ENCODE measurements at regions not wholly inside any gene's neighbourhood (a gene's known extent, or its start where the extent isn't known, plus 50 kb on each side); places are given as distances from the start of the nearest gene placed in this dataset.
A peak's percentile ranks its signal among the peaks of the same experiment; 100 is the strongest.

DNA sequence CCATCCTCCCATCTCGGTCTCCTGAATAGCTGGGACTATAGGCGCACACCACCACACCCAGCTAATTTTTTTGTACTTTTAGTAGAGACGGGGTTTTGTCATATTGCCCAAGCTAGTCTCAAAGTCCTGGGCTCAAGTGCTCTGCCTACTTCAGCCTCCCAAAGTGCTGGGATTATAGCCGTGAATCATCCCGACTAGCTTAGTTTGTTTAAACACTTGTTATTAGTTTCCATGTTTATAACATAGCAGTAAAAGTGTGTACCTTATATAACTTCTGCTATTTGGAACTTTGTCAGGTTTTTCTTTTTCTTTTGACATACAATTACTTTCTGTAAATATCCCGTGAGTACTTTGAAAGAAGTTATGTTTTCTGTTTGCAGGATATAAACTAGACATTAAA, 60.6 kb upstream of the C1orf21 start:
- DNase-seq = no peak

DNA sequence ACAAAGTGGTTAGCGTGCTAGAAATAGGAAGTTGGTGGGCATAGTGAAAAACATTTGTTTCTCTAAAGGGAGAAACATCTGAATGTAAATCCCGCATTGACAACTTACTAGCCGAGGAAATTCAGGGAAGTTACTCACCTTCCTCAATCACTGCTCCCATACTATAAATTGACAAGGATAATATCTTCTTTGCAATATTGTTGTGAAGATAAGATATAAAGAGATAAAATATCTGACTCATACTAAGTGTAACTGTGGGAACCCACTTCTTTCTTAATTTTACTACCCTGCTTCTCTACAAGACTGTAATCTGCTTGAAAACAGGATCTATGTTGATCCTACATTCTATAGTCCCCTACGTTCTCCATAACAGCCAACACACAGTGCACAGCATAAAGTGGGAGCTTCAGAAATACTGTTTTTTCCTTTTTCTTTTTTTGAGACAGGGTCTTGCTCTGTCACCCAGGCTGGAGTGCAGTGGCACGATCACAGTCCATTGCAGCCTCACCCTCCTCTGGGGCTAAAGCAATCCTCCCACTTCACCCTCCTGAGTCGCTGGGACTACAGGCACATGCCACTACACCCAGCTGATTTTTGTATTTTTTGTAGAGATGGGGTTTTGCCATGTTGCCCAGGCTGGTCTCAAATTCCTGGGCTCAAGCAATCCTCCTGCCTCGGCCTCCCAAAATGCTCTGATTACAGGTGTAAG, 57.4 kb upstream of the C1orf21 start:
- DNase-seq = peak in 1 of 3 donors; percentile 10

DNA sequence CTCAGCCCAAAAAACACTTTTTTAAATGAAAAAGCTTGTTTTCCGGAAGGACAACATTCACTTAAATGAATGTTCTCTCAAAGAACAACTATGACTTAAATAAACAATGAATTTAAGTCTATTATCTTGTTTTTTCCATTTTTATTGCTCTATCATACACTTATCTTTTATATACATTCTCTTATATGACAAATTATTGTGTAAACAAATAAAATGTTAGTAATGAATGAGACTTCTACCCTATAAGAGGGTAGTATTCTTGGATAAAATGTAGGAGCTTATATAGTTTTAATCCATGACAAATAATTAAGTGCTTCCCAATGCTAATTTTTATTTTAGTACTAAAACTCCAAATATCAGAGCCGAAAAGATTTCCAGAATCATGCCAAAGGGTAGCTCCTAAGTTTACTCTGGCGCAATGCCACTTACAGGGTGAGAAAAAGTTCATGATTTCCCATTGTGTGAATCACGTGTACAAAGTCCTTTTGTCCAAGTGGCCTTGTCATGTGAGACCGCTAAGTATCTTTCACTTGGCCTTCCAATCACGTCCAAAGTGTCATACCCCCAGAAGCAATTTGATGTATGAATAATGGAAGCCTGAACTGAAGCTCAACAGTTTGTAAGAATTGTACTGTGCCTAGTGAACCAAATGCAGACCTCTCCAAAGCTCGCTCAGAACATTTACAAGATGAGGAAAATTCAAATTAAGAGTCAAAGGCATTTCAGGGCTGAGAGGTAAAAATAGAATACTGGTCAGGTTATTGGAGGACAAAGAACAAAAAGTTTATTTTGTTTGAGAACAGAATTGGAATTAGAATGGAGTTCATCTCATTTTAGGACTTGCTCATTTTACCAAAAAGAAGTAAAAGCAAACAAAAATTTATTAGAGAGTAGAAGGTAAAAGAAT, 56.6 kb upstream of the C1orf21 start:
- DNase-seq = no peak

DNA sequence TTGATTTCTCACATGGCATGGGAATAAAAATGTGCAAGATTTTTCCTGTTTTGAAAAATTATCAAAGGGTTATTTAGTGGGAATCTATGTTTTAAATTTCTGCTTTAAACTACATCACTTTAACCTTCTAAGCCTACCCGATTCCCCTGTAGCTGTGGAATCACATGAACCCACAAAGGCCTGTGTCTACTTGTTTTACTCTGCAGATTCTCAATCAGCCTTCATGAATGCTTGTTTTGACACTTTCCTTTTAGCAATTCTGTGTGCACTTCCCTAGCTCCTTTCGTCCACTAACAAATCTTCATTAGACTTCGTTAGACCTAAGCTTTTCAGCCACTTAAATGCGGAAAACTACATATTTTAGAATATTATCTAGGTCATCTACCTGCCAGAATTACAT, 56.0 kb upstream of the C1orf21 start:
- DNase-seq = no peak

All from suppressor macrophage treated with lipopolysaccharide for 1 hour (primary cell).